HEK293 (cell line): ENCODE measurements at regions not wholly inside any gene's neighbourhood (a gene's known extent, or its start where the extent isn't known, plus 50 kb on each side); places are given as distances from the start of the nearest gene placed in this dataset.

Experiments used
- CTCF ChIP-seq: fragments of 450-650 bp; formaldehyde crosslinking; IDR thresholded peaks from 2 replicates; pipeline ENCODE4 v1.5.1; 2016; ENCODE audit warnings: missing biosample characterization, missing genetic modification characterization
- ZBTB21 ChIP-seq: fragments of 450-650 bp; formaldehyde crosslinking; IDR thresholded peaks from 2 replicates; pipeline ENCODE4 v1.5.1; 2017; ENCODE audit warnings: missing biosample characterization, missing genetic modification characterization
- ZFP3 ChIP-seq: fragments of 450-650 bp; formaldehyde crosslinking; IDR thresholded peaks from 2 replicates; pipeline ENCODE4 v1.5.1; 2016; ENCODE audit warnings: low read depth, missing biosample characterization, missing genetic modification characterization
- ZNF239 ChIP-seq: fragments of 450-650 bp; formaldehyde crosslinking; IDR thresholded peaks from 2 replicates; pipeline ENCODE4 v1.5.1; 2016; ENCODE audit warnings: missing biosample characterization, missing genetic modification characterization
- ZNF24 ChIP-seq: fragments of 450-650 bp; formaldehyde crosslinking; IDR thresholded peaks from 2 replicates; pipeline ENCODE4 v1.5.1; 2016; ENCODE audit warnings: missing biosample characterization, missing genetic modification characterization
- ZNF335 ChIP-seq: fragments of 450-650 bp; formaldehyde crosslinking; conservative IDR thresholded peaks from 2 replicates; pipeline ENCODE4 v1.5.1; 2016; ENCODE audit warnings: missing biosample characterization, missing genetic modification characterization
- ZNF704 ChIP-seq: fragments of 450-650 bp; formaldehyde crosslinking; IDR thresholded peaks from 2 replicates; pipeline ENCODE4 v1.5.1; 2016; ENCODE audit warnings: missing biosample characterization, missing genetic modification characterization
- ZSCAN5A ChIP-seq: fragments of 450-650 bp; formaldehyde crosslinking; IDR thresholded peaks from 2 replicates; pipeline ENCODE4 v1.5.1; 2016; ENCODE audit warnings: missing biosample characterization, missing genetic modification characterization
- TF ChIP-seq, protein P1 (sequence below): fragments of 450-650 bp; formaldehyde crosslinking; IDR thresholded peaks from 2 replicates; pipeline ENCODE4 v1.5.1; 2016; ENCODE audit warnings: missing biosample characterization, missing genetic modification characterization, borderline replicate concordance
- TF ChIP-seq, protein P2 (sequence below): fragments of 450-650 bp; formaldehyde crosslinking; IDR thresholded peaks from 2 replicates; pipeline ENCODE4 v1.5.1; 2016; ENCODE audit warnings: missing biosample characterization, missing genetic modification characterization

GRCh38 chr3:168604767-168605166 lies 509.0 kb upstream of the GOLIM4 start:
- no peak for TF ChIP-seq CTCF (tag by site-specific recombination)
- TF ChIP-seq ZNF24 (tag by site-specific recombination) = no peak
- no peak for TF ChIP-seq ZNF704 (tag by site-specific recombination)
- TF ChIP-seq ZNF335 (tag by site-specific recombination) = no peak
- TF ChIP-seq, protein P1, sequence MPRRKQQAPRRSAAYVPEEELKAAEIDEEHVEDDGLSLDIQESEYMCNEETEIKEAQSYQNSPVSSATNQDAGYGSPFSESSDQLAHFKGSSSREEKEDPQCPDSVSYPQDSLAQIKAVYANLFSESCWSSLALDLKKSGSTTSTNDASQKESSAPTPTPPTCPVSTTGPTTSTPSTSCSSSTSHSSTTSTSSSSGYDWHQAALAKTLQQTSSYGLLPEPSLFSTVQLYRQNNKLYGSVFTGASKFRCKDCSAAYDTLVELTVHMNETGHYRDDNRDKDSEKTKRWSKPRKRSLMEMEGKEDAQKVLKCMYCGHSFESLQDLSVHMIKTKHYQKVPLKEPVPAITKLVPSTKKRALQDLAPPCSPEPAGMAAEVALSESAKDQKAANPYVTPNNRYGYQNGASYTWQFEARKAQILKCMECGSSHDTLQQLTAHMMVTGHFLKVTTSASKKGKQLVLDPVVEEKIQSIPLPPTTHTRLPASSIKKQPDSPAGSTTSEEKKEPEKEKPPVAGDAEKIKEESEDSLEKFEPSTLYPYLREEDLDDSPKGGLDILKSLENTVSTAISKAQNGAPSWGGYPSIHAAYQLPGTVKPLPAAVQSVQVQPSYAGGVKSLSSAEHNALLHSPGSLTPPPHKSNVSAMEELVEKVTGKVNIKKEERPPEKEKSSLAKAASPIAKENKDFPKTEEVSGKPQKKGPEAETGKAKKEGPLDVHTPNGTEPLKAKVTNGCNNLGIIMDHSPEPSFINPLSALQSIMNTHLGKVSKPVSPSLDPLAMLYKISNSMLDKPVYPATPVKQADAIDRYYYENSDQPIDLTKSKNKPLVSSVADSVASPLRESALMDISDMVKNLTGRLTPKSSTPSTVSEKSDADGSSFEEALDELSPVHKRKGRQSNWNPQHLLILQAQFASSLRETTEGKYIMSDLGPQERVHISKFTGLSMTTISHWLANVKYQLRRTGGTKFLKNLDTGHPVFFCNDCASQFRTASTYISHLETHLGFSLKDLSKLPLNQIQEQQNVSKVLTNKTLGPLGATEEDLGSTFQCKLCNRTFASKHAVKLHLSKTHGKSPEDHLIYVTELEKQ (tag by site-specific recombination) = no peak
- no peak for TF ChIP-seq ZNF239 (tag by site-specific recombination)
- TF ChIP-seq ZSCAN5A (tag by site-specific recombination) = no peak
- no peak for TF ChIP-seq ZFP3 (tag by site-specific recombination)
- TF ChIP-seq, protein P2, sequence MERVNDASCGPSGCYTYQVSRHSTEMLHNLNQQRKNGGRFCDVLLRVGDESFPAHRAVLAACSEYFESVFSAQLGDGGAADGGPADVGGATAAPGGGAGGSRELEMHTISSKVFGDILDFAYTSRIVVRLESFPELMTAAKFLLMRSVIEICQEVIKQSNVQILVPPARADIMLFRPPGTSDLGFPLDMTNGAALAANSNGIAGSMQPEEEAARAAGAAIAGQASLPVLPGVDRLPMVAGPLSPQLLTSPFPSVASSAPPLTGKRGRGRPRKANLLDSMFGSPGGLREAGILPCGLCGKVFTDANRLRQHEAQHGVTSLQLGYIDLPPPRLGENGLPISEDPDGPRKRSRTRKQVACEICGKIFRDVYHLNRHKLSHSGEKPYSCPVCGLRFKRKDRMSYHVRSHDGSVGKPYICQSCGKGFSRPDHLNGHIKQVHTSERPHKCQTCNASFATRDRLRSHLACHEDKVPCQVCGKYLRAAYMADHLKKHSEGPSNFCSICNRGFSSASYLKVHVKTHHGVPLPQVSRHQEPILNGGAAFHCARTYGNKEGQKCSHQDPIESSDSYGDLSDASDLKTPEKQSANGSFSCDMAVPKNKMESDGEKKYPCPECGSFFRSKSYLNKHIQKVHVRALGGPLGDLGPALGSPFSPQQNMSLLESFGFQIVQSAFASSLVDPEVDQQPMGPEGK (tag by site-specific recombination) = no peak
- TF ChIP-seq ZBTB21 (tag by site-specific recombination) = no peak
